Mucosa of rectum (tissue), 2 donors: ENCODE measurements at regions not wholly inside any gene's neighbourhood (a gene's known extent, or its start where the extent isn't known, plus 50 kb on each side); places are given as distances from the start of the nearest gene placed in this dataset.

Experiments
- H3K27ac ChIP-seq, 2 donors: one replicate each; pipeline ENCODE4 v1.7.0; 2013; ENCODE audit warnings: inconsistent platforms in 2 of 2, low read depth in 2 of 2, low read length in 2 of 2
- H3K27me3 ChIP-seq, 2 donors: one replicate each; pipeline ENCODE4 v1.7.0; 2013; ENCODE audit warnings: low read length in 2 of 2; ENCODE audit not compliant: control insufficient read depth in 2 of 2, insufficient read depth in 2 of 2
- H3K36me3 ChIP-seq, 2 donors: one replicate each; pipeline ENCODE4 v1.7.0; 2013; ENCODE audit warnings: low read length in 2 of 2; ENCODE audit not compliant: control insufficient read depth in 2 of 2, insufficient read depth in 2 of 2
- H3K4me1 ChIP-seq, 2 donors: one replicate each; pipeline ENCODE4 v1.7.0; 2013; ENCODE audit warnings: low read length in 2 of 2, mild to moderate bottlenecking in 1 of 2; ENCODE audit not compliant: control insufficient read depth in 2 of 2, insufficient read depth in 2 of 2
- H3K4me3 ChIP-seq, 2 donors: one replicate each; pipeline ENCODE4 v1.7.0; 2013; ENCODE audit warnings: low read length in 2 of 2
- H3K9ac ChIP-seq, 2 donors: one replicate each; pipeline ENCODE4 v1.7.0; 2013; ENCODE audit warnings: low read length in 2 of 2, low read depth in 1 of 2, mild to moderate bottlenecking in 1 of 2
- H3K9me3 ChIP-seq, 2 donors: one replicate each; pipeline ENCODE4 v1.7.0; 2013; ENCODE audit warnings: low read length in 2 of 2; ENCODE audit not compliant: control insufficient read depth in 2 of 2
- donor health status: healthy.
- donor health status: Normal muscosa, but diverticular disease.

DNA sequence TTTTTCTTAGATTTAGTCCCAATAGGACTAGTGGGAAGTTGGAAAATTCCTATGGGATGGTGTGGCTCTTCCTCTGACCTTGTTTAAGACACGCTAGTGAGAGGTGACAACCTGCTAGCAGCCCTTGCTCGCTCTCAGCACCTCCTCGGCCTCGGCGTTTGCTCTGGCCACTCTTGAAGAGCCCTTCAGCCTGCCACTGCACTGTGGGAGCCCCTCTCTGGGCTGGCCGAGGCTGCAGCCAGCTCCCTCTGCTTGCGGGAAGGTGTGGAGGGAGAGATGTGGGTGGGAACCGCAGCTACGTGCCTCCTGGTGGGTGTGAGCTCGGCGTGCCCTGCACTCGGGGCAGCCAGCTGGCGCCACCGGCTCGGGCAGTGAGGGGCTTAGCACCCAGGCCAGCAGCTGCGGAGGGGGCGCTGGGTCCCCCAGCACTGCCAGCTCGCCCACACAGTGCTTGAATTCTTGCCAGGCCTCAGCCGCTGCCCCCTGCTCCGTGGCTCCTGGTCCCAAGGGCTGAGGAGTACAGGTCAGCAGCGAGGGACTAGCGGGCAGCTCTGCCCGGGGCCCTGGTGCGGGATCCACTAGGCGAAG lies 254.5 kb upstream of the ANKRD55 start:
- no peaks in the 10 kb centered on the region for H3K4me1 ChIP-seq
- H3K9me3 ChIP-seq, result no peaks in the 10 kb centered on the region
- no peak overlapping the region for H3K9ac ChIP-seq
- H3K36me3 ChIP-seq, result no peaks in the 10 kb centered on the region
- no peaks in the 10 kb centered on the region for H3K27me3 ChIP-seq
- no peak overlapping the region for H3K4me3 ChIP-seq
- H3K27ac ChIP-seq, result no peak overlapping the region

DNA sequence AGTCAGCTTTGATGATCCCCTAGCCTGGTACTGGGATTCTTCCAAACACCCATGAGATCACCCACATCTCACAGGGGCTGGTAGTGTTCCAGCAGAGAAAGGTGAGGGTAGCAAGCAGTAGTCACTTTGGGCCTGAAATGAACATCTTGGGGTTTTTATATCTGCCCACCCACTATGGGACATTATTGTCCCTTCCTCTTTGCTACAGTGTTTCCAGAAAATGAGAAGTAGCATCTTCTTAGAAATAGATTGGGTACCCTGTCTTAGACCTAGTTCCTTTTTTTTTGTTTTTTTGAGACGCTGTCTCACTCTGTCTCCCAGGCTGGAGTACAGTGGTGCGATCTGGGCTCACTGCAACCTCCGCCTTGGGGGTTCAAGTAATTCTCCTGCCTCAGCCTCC lies 249.2 kb upstream of the ANKRD55 start:
- H3K9me3 ChIP-seq, result no peaks in the 10 kb centered on the region
- H3K27ac ChIP-seq, result peak overlapping the region; percentile 87 to 90
- H3K4me1 ChIP-seq, result peaks cover 3 to 13% of the 10 kb centered on the region in 2 donors
- no peaks in the 10 kb centered on the region for H3K36me3 ChIP-seq
- no peak overlapping the region for H3K4me3 ChIP-seq
- peaks cover 2 to 6% of the 10 kb centered on the region in 2 donors for H3K27me3 ChIP-seq
- H3K9ac ChIP-seq, result peak overlapping the region in 1 of 2 donors; percentile 1

DNA sequence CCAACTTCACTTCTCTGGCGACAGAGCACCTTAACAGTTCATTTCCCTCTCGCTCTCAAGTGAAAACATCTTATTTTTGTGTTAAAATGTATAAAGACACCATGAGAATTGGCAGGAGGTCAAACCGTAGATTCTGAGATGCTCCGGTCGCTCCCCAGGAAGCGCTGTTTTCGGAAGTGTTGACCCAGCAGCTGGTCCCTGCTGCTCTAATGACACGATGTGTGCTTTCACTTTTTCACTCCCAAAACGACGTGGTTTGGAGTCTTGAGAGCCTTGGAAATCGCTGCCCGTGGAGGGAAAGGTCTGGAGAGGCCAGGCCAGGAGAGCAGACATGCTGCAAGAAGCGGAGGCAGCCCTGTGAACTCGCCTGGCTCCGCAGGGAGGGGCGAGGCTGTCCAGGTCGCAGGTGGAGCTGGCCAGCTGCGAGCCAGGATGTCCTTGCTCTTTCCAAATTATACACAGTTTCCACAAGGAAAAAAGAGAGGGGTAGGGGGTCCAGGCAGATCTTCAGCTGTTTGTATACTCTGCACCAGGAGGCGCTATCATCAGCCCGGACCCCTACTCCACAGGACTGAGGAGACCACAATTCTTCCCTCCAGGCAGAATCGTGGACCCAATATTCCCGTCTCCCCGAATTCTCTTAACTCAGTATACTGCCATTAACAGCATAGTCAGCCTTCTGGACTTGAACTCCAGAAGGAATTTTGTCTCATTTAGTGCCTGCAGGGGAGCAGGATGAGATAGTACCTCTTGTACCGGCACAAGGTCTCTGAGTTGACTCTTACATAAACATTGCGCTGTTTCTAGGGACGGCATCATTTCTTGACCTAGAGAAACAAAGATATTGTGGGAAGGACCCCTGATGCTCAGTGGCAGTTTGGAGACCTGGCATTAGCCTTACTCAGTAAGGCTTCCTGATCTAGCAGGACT lies 248.6 kb upstream of the ANKRD55 start:
- Histone ChIP-seq H3K9me3 (no peaks in the 10 kb centered on the region), H3K27ac (peak overlapping the region; percentile 87 to 90), H3K36me3 (no peaks in the 10 kb centered on the region), H3K9ac (peak overlapping the region; percentile 54 to 60), H3K27me3 (peaks cover 2 to 6% of the 10 kb centered on the region in 2 donors), H3K4me1 (peaks cover 3 to 13% of the 10 kb centered on the region in 2 donors), H3K4me3 (peak overlapping the region; percentile 58 to 66)

DNA sequence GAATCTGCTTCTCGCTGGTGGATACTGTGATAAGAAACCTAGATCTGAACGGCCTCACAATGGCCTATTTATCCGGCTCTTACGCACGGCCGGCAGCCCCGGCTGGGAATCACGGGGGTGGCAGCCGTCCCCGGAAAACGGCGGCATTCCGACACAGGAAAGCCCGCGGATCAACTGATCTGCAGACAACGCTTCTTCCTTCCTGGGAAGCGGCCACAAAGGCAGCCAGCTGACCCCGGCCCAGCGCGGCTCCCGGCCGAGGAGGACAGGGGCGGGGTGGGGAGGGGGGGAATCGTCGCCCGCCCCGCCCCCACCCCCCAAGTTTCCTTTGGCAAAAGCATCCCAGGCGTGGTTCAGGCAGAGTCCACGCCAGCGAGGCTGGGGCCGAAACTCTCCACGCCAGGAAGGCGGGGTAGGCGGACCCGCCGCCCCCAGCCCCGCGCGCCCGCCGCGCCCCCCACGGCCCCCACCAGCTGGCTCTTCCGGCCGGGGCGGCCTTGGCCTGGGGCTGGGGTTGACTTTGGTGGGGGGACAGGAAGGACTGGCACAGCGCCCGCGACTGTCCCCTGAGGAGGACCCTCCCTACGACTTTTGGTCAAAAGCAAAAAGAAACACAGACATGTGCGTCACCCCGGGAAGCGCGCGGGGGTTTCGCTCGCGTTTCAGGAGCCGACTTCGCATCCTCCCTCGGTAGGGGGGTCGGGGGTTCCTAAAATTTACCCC lies 247.7 kb upstream of the ANKRD55 start:
- Histone ChIP-seq H3K36me3 (no peaks in the 10 kb centered on the region), H3K9me3 (no peaks in the 10 kb centered on the region), H3K27ac (peak overlapping the region; percentile 87 to 90), H3K4me3 (peak overlapping the region; percentile 58 to 67), H3K4me1 (peaks cover 3 to 13% of the 10 kb centered on the region in 2 donors), H3K9ac (peak overlapping the region; percentile 54 to 60), H3K27me3 (peaks cover 2 to 6% of the 10 kb centered on the region in 2 donors)

DNA sequence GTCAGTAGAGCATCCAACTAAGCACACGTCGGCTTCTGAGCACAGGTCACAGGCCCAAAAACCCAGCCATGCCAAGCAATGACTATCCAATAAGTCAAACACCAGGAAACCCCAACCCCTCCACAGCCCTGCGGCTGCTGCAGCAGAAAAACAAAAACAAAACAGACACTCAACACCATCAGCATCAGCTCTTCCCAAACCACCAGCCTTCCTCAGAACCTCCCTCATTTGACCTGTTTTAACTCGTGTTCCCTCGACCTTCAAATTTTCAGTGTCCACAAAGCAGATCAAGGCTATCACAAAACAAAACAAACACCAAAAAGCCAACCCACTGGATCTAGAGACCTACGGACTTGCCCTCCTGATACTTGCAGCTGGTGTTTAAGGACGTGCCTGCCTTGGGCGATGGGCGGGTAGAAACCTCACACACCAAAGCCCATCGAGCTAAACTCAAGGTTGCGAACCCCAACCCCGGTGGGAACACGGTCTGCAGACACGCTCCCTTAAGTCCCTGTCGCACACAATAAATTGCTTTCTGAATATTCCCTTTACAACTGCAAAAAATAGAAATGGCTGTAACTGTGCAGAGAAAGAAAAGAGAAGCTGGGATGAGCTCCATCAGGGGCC lies 247.1 kb upstream of the ANKRD55 start:
- Histone ChIP-seq H3K9me3 (no peaks in the 10 kb centered on the region), H3K4me3 (peak overlapping the region; percentile 46 to 67), H3K36me3 (no peaks in the 10 kb centered on the region), H3K9ac (peak overlapping the region; percentile 49 to 60), H3K4me1 (peaks cover 3 to 13% of the 10 kb centered on the region in 2 donors), H3K27me3 (peaks cover 2 to 6% of the 10 kb centered on the region in 2 donors), H3K27ac (peak overlapping the region; percentile 87 to 90)

DNA sequence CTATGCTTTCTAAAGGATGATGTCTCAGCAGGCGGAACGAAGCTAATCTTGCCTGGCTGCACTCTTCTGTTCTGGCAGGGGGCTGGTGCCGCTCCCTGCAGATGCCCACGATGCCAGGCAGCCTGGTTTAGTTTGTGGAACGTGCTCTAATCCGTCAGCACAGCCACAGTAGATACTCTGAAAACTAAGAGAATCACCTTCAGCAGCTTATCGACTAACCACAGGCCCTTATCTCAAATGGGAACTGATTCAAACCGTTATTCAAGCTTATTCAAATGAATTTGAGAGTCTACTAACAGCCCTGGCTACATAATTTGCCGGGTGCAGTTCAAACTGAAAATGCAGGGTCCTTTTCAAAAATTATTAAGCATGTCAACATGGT lies 246.6 kb upstream of the ANKRD55 start:
- Histone ChIP-seq H3K36me3 (no peaks in the 10 kb centered on the region), H3K4me3 (peak overlapping the region in 1 of 2 donors; percentile 67), H3K9me3 (no peaks in the 10 kb centered on the region), H3K27ac (peak overlapping the region; percentile 87 to 90), H3K4me1 (peaks cover 3 to 13% of the 10 kb centered on the region in 2 donors), H3K9ac (peak overlapping the region in 1 of 2 donors; percentile 49), H3K27me3 (peaks cover 2 to 6% of the 10 kb centered on the region in 2 donors)

DNA sequence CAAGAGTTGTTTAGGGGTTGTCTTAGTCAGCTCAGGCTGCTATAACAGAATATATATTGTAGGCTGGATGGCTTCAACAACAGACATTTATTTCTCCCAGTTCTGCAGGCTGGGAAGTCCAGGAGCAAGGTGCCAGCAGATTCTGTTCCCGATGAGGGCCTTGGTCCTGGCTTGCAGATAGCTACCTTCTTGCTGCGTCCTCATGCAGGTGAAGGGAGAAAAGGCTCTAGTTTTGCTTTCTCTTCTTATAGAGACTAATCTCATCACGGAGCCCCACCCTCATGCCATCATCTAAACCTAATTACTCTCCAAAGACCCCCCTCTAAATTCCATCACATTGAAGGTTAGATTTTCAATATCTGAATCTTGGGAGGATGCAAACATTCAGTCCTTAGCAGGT lies 246.0 kb upstream of the ANKRD55 start:
- H3K27me3 ChIP-seq, result peaks cover 2 to 6% of the 10 kb centered on the region in 2 donors
- peaks cover 3 to 13% of the 10 kb centered on the region in 2 donors for H3K4me1 ChIP-seq
- H3K9ac ChIP-seq, result no peak overlapping the region
- H3K9me3 ChIP-seq, result no peaks in the 10 kb centered on the region
- no peak overlapping the region for H3K4me3 ChIP-seq
- no peaks in the 10 kb centered on the region for H3K36me3 ChIP-seq
- peak overlapping the region; percentile 87 to 90 for H3K27ac ChIP-seq

DNA sequence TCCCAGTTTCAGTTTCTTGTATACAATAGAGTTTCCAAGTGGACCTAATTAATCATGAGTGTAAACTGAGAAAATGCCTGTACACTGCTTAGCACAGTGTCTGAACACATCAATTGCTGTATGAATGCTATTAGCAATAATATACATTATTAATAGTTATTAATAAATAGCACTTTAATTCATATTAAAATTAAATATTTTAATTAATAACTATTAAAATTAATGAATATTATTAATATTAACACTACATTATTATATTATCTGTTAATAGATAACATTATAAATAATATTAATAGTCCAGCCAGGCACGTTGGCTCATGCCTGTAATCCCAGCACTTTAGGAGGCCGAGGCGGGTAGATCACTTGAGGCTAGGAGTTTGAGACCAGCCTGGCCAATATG lies 244.9 kb upstream of the ANKRD55 start:
- Histone ChIP-seq H3K4me1 (peaks cover 3 to 13% of the 10 kb centered on the region in 2 donors), H3K27me3 (peaks cover 2 to 6% of the 10 kb centered on the region in 2 donors), H3K9ac (no peak overlapping the region), H3K36me3 (no peaks in the 10 kb centered on the region), H3K9me3 (no peaks in the 10 kb centered on the region), H3K4me3 (no peak overlapping the region), H3K27ac (no peak overlapping the region)

DNA sequence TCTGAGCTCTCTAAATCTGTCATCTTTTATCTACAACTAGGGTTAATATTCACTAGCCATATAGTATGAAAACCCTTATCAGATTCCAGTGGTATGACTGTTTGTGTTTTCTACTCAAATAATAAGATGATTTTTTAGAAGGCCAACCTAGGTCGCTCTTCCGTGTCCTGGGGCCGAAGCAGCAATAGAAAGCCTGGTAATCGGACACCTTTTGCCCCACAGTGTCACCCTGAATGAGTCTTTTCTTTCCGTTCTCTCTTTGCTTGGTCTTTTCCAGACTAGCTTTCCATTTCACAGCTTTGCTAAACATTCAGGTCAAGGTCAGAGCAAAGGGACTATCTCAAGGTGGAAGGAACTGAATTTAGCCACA lies 243.3 kb upstream of the ANKRD55 start:
- H3K9ac ChIP-seq, result no peak overlapping the region
- H3K9me3 ChIP-seq, result no peaks in the 10 kb centered on the region
- no peak overlapping the region for H3K27ac ChIP-seq
- H3K4me3 ChIP-seq, result no peak overlapping the region
- H3K4me1 ChIP-seq, result peaks cover 0 to 10% of the 10 kb centered on the region in 2 donors
- no peaks in the 10 kb centered on the region for H3K27me3 ChIP-seq
- H3K36me3 ChIP-seq, result no peaks in the 10 kb centered on the region
